Gastroesophageal sphincter (tissue), 3 donors: ENCODE measurements at regions not wholly inside any gene's neighbourhood (a gene's known extent, or its start where the extent isn't known, plus 50 kb on each side); places are given as distances from the start of the nearest gene placed in this dataset.

ENCODE experiments used
- EP300 ChIP-seq: sonication (generic); formaldehyde crosslinking; IDR thresholded peaks from one replicate; pipeline ENCODE4 v1.6.1; 2017; ENCODE audit warnings: antibody characterized with exemption, mild to moderate bottlenecking
- POLR2A ChIP-seq, 2 donors: fragments of 450-650 bp; IDR thresholded peaks; one replicate each; pipeline ENCODE4 v1.6.1; 2017; ENCODE audit warnings: antibody characterized with exemption in 2 of 2, mild to moderate bottlenecking in 2 of 2, moderate library complexity in 1 of 2
- POLR2AphosphoS5 ChIP-seq: sonication (generic); formaldehyde crosslinking; IDR thresholded peaks from one replicate; pipeline ENCODE4 v1.6.1; 2017; ENCODE audit warnings: antibody characterized with exemption
- TF ChIP-seq, protein P1 (sequence below), 4 experiments: fragments of 200-600 bp in 2 of 4; fragments of 450-650 bp in 2 of 4; sonication (generic) in 1 of 4; IDR thresholded peaks; one replicate each; pipeline ENCODE4 v1.5.1; 2017 to 2019; ENCODE audit warnings: antibody characterized with exemption in 4 of 4, mild to moderate bottlenecking in 2 of 4, moderate library complexity in 2 of 4

- TF ChIP-seq POLR2A (IDR thresholded peaks at IDR 0.05) (no peak), POLR2AphosphoS5 (no peak), EP300 (no peak)
- TF ChIP-seq, protein P1, sequence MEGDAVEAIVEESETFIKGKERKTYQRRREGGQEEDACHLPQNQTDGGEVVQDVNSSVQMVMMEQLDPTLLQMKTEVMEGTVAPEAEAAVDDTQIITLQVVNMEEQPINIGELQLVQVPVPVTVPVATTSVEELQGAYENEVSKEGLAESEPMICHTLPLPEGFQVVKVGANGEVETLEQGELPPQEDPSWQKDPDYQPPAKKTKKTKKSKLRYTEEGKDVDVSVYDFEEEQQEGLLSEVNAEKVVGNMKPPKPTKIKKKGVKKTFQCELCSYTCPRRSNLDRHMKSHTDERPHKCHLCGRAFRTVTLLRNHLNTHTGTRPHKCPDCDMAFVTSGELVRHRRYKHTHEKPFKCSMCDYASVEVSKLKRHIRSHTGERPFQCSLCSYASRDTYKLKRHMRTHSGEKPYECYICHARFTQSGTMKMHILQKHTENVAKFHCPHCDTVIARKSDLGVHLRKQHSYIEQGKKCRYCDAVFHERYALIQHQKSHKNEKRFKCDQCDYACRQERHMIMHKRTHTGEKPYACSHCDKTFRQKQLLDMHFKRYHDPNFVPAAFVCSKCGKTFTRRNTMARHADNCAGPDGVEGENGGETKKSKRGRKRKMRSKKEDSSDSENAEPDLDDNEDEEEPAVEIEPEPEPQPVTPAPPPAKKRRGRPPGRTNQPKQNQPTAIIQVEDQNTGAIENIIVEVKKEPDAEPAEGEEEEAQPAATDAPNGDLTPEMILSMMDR (IDR thresholded peaks at IDR 0.05) = no peak
Observed at GRCh38 chr11:69394869-69395246, 86.6 kb upstream of the LINC01488 start.
